Liver (tissue), 8 donors: ENCODE measurements at regions not wholly inside any gene's neighbourhood (a gene's known extent, or its start where the extent isn't known, plus 50 kb on each side); places are given as distances from the start of the nearest gene placed in this dataset.

Experiments used
- DNase-seq: peaks from one replicate; pipeline ENCODE4 v3.0.0-alpha.2; 2017; ENCODE audit warnings: low spot score
- H3K27ac ChIP-seq, 2 donors: one replicate each; pipeline ENCODE4 v1.7.0; 2013; ENCODE audit warnings: inconsistent platforms in 2 of 2, low read length in 2 of 2, control low read depth in 1 of 2, low read depth in 1 of 2, mild to moderate bottlenecking in 1 of 2
- H3K27me3 ChIP-seq, 4 donors: one replicate each; pipeline versions ENCODE4 v1.6.1 to v1.7.0; 2013; ENCODE audit warnings: low read length in 3 of 4, inconsistent platforms in 1 of 4, mild to moderate bottlenecking in 1 of 4, moderate library complexity in 1 of 4; ENCODE audit not compliant: control insufficient read depth in 4 of 4, insufficient read depth in 4 of 4
- H3K36me3 ChIP-seq, 4 donors: one replicate each; pipeline versions ENCODE4 v1.6.1 to v1.7.0; 2013; ENCODE audit warnings: low read length in 3 of 4, mild to moderate bottlenecking in 3 of 4, low read depth in 1 of 4, moderate library complexity in 1 of 4; ENCODE audit not compliant: control insufficient read depth in 4 of 4, insufficient read depth in 3 of 4
- H3K4me1 ChIP-seq, 4 donors: one replicate each; pipeline versions ENCODE4 v1.6.1 to v1.7.0; 2013; ENCODE audit warnings: low read length in 3 of 4, mild to moderate bottlenecking in 3 of 4, moderate library complexity in 1 of 4; ENCODE audit not compliant: control insufficient read depth in 4 of 4, insufficient read depth in 4 of 4
- H3K4me3 ChIP-seq, 3 donors: one replicate each; pipeline versions ENCODE4 v1.6.1 to v1.7.0; 2013; ENCODE audit warnings: low read length in 3 of 3, control low read depth in 1 of 3, low read depth in 1 of 3, mild to moderate bottlenecking in 1 of 3
- H3K9ac ChIP-seq, 2 donors: one replicate each; pipeline ENCODE4 v1.7.0; 2013; ENCODE audit warnings: low read length in 2 of 2, mild to moderate bottlenecking in 2 of 2, moderate library complexity in 2 of 2, control low read depth in 1 of 2, low read depth in 1 of 2
- H3K9me3 ChIP-seq, 4 donors: one replicate each; pipeline versions ENCODE4 v1.6.1 to v1.7.0; 2013; ENCODE audit warnings: low read length in 3 of 4; ENCODE audit not compliant: control insufficient read depth in 4 of 4
- CTCF ChIP-seq: fragments of 150-350 bp; IDR thresholded peaks from 2 replicates; pipeline ENCODE4 v1.5.1; 2017; ENCODE audit warnings: improper control_type of control experiment, low read depth, low read length; ENCODE audit not compliant: missing input control
- EGR1 ChIP-seq, 2 donors: IDR thresholded peaks; 2 replicates each; pipeline ENCODE4 v1.6.1; 2016 to 2018; ENCODE audit warnings: antibody characterized with exemption in 2 of 2, low read depth in 2 of 2
- FOXA1 ChIP-seq: IDR thresholded peaks from 2 replicates; pipeline ENCODE4 v1.6.1; 2016; ENCODE audit warnings: antibody characterized with exemption
- FOXA2 ChIP-seq: IDR thresholded peaks from 2 replicates; pipeline ENCODE4 v1.6.1; 2016; ENCODE audit warnings: antibody characterized with exemption
- GABPA ChIP-seq, 2 donors: IDR thresholded peaks in 1 of 2; conservative IDR thresholded peaks in 1 of 2; 2 replicates each; pipeline ENCODE4 v1.6.1; 2016; ENCODE audit warnings: antibody characterized with exemption in 2 of 2, mild to moderate bottlenecking in 1 of 2, moderate library complexity in 1 of 2
- HNF4A ChIP-seq, 2 donors: conservative IDR thresholded peaks; 2 replicates each; pipeline ENCODE4 v1.6.1; 2016; ENCODE audit warnings: antibody characterized with exemption in 2 of 2, mild to moderate bottlenecking in 2 of 2
- HNF4G ChIP-seq: IDR thresholded peaks from 2 replicates; pipeline ENCODE4 v1.6.1; 2016; ENCODE audit warnings: antibody characterized with exemption
- JUND ChIP-seq, 2 donors: IDR thresholded peaks; 2 replicates each; pipeline ENCODE4 v1.6.1; 2016; ENCODE audit warnings: antibody characterized with exemption in 2 of 2
- NR2F2 ChIP-seq: IDR thresholded peaks from 2 replicates; pipeline ENCODE4 v1.6.1; 2016; ENCODE audit warnings: antibody characterized with exemption
- RAD21 ChIP-seq, 2 donors: IDR thresholded peaks; 2 replicates each; pipeline ENCODE4 v1.6.1; 2016; ENCODE audit warnings: antibody characterized with exemption in 2 of 2, mild to moderate bottlenecking in 2 of 2
- REST ChIP-seq: IDR thresholded peaks from 2 replicates; pipeline ENCODE4 v1.6.1; 2016; ENCODE audit warnings: antibody characterized with exemption, mild to moderate bottlenecking
- RXRA ChIP-seq, 2 donors: IDR thresholded peaks; 2 replicates each; pipeline ENCODE4 v1.6.1; 2017 to 2018; ENCODE audit warnings: antibody characterized with exemption in 2 of 2, mild to moderate bottlenecking in 1 of 2
- SP1 ChIP-seq: IDR thresholded peaks from 2 replicates; pipeline ENCODE4 v1.6.1; 2018; ENCODE audit warnings: antibody characterized with exemption, mild to moderate bottlenecking
- TAF1 ChIP-seq: conservative IDR thresholded peaks from 2 replicates; pipeline ENCODE4 v1.6.1; 2016; ENCODE audit warnings: antibody characterized with exemption, mild to moderate bottlenecking
- YY1 ChIP-seq: IDR thresholded peaks from 2 replicates; pipeline ENCODE4 v1.6.1; 2016; ENCODE audit warnings: antibody characterized with exemption, mild to moderate bottlenecking
- WGBS: extraction: QIAGEN DNeasy Blood & Tissue Kit; methylation state at CpG from one replicate; pipeline ENCODE4 v1.1.7; 2013; 5-methylcytosine and 5-hydroxymethylcytosine counted together
- TF ChIP-seq, protein P1 (sequence below): IDR thresholded peaks from 2 replicates; pipeline ENCODE4 v1.6.1; 2016; ENCODE audit warnings: antibody characterized with exemption
- TF ChIP-seq, protein P2 (sequence below): IDR thresholded peaks from 2 replicates; pipeline ENCODE4 v1.6.1; 2016; ENCODE audit warnings: antibody characterized with exemption
- TF ChIP-seq, protein P3 (sequence below): IDR thresholded peaks from 2 replicates; pipeline ENCODE4 v1.6.1; 2016; ENCODE audit warnings: antibody characterized with exemption
- donor health status: healthy.
- donor health status: healthy.
- donor health status: healthy.
- donor health status: healthy.
- donor health status: healthy.

GRCh38 chr5:158641016-158641415 is 458.7 kb downstream of the EBF1 start (continued):
- TF ChIP-seq RXRA (IDR thresholded peaks at IDR 0.05), result no peak
- no peak for TF ChIP-seq HNF4G
- TF ChIP-seq RAD21 (IDR thresholded peaks at IDR 0.05), result no peak
- no peak for TF ChIP-seq FOXA2
- TF ChIP-seq CTCF, result no peak
- TF ChIP-seq, protein P1, sequence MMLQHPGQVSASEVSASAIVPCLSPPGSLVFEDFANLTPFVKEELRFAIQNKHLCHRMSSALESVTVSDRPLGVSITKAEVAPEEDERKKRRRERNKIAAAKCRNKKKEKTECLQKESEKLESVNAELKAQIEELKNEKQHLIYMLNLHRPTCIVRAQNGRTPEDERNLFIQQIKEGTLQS, result no peak
- no peak for TF ChIP-seq GABPA (IDR thresholded peaks at IDR 0.05 in 1 of 2, conservative IDR thresholded peaks at IDR 0.05 in 1 of 2)
- no peak for TF ChIP-seq TAF1
- no peak for TF ChIP-seq EGR1 (IDR thresholded peaks at IDR 0.05; ENCODE audit: low read depth in 2 of 2)
- TF ChIP-seq FOXA1, result no peak

DNA sequence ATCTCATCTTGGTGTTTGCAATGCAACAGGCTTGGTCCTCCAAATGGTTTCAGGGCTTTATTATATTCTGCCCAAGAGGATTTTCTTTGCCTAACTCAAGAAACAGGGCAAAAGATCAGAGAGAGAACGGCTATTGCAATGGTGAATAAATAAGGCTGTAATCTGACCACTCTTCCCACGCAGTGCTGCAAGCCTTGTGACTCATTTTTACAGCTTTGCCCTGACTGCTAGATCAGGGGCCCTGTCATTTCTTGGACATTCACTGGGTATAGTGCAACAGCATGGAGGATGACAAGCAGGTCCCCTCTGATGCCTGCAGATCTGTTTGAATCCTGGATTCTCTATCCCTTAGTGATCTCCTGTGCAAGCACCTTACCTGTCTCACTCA is 459.1 kb downstream of the EBF1 start:
- Histone ChIP-seq H3K27me3 (no peaks in the 10 kb centered on the region), H3K9ac (no peak overlapping the region), H3K9me3 (no peaks in the 10 kb centered on the region), H3K27ac (no peak overlapping the region), H3K4me1 (no peaks in the 10 kb centered on the region), H3K4me3 (no peak overlapping the region), H3K36me3 (no peaks in the 10 kb centered on the region)
- TF ChIP-seq TAF1 (no peak), SP1 (no peak), JUND (IDR thresholded peaks at IDR 0.05) (no peak), HNF4A (conservative IDR thresholded peaks at IDR 0.05) (no peak), HNF4G (no peak), RAD21 (IDR thresholded peaks at IDR 0.05) (no peak), CTCF (no peak), RXRA (IDR thresholded peaks at IDR 0.05) (no peak), FOXA2 (no peak), YY1 (no peak), FOXA1 (no peak), EGR1 (IDR thresholded peaks at IDR 0.05; ENCODE audit: low read depth in 2 of 2) (no peak), NR2F2 (no peak), REST (no peak), GABPA (IDR thresholded peaks at IDR 0.05 in 1 of 2, conservative IDR thresholded peaks at IDR 0.05 in 1 of 2) (no peak)
- TF ChIP-seq, protein P2, sequence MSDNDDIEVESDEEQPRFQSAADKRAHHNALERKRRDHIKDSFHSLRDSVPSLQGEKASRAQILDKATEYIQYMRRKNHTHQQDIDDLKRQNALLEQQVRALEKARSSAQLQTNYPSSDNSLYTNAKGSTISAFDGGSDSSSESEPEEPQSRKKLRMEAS, result no peak
- TF ChIP-seq, protein P3, sequence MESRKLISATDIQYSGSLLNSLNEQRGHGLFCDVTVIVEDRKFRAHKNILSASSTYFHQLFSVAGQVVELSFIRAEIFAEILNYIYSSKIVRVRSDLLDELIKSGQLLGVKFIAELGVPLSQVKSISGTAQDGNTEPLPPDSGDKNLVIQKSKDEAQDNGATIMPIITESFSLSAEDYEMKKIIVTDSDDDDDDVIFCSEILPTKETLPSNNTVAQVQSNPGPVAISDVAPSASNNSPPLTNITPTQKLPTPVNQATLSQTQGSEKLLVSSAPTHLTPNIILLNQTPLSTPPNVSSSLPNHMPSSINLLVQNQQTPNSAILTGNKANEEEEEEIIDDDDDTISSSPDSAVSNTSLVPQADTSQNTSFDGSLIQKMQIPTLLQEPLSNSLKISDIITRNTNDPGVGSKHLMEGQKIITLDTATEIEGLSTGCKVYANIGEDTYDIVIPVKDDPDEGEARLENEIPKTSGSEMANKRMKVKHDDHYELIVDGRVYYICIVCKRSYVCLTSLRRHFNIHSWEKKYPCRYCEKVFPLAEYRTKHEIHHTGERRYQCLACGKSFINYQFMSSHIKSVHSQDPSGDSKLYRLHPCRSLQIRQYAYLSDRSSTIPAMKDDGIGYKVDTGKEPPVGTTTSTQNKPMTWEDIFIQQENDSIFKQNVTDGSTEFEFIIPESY, result no peak
- TF ChIP-seq, protein P1, result no peak
- DNase-seq, result no peak
- 77% methylated on average over 2 of the region's 2 CpGs for WGBS
